ENCODE measurements at regions not wholly inside any gene's neighbourhood (a gene's known extent, or its start where the extent isn't known, plus 50 kb on each side); places are given as distances from the start of the nearest gene placed in this dataset.
"Not testable (repeated sequence)": the region's sequence is repeated elsewhere in the genome, so short reads cannot be mapped to it uniquely, and the experiment has no call there.

GRCh38 chr5:11392-11791 lies 80.6 kb upstream of the PLEKHG4B start:
- not testable (repeated sequence) for DNase-seq

- no peak for DNase-seq
These were observed 80.1 kb upstream of the PLEKHG4B start for GRCh38 chr5:11898-12297.

GRCh38 chr5:13234-13633 lies 78.7 kb upstream of the PLEKHG4B start:
- DNase-seq = no peak

- DNase-seq = not testable (repeated sequence)
These were observed 77.3 kb upstream of the PLEKHG4B start for GRCh38 chr5:14676-15075.

GRCh38 chr5:20276-20675 lies 71.7 kb upstream of the PLEKHG4B start:
- not testable (repeated sequence) for DNase-seq

GRCh38 chr5:21654-22233 lies 70.2 kb upstream of the PLEKHG4B start:
- peak; percentile 59 for DNase-seq

- DNase-seq = not testable (repeated sequence)
These were observed 68.1 kb upstream of the PLEKHG4B start for GRCh38 chr5:23907-24306.

- DNase-seq = not testable (repeated sequence)
These were observed 66.9 kb upstream of the PLEKHG4B start for GRCh38 chr5:25067-25466.

GRCh38 chr5:30131-30530 lies 61.8 kb upstream of the PLEKHG4B start:
- DNase-seq = no peak

- DNase-seq = not testable (repeated sequence)
These were observed 61.4 kb upstream of the PLEKHG4B start for GRCh38 chr5:30556-30955.

GRCh38 chr5:32165-32564 lies 59.8 kb upstream of the PLEKHG4B start:
- DNase-seq = no peak

GRCh38 chr5:35521-35920 lies 56.4 kb upstream of the PLEKHG4B start:
- not testable (repeated sequence) for DNase-seq

GRCh38 chr5:37207-37606 lies 54.8 kb upstream of the PLEKHG4B start:
- not testable (repeated sequence) for DNase-seq

- DNase-seq = no peak
These were observed 51.9 kb upstream of the PLEKHG4B start for GRCh38 chr5:39979-40583.

Measured in hematopoietic multipotent progenitor cell treated with erythropoietin and hydrocortisone succinate and interleukin-3 and kit ligand, for 4 days (in vitro differentiated cells).